CD4-positive, alpha-beta T cell (primary cell): ENCODE measurements at regions not wholly inside any gene's neighbourhood (a gene's known extent, or its start where the extent isn't known, plus 50 kb on each side); places are given as distances from the start of the nearest gene placed in this dataset.

Experiments
- ATAC-seq: fragments of 200-7000 bp; cut with Tn5 transposase; one replicate; pipeline ENCODE4 v1.10.0; 2022; ENCODE audit warnings: mild to moderate bottlenecking; ENCODE audit not compliant: poor library complexity
- CTCF ChIA-PET: fragments of 350-600 bp; sonication (Branson Sonifier 250); formaldehyde crosslinking; loops from one replicate; lab custom pipeline; 2021; ENCODE audit warnings: antibody characterized with exemption, inconsistent platforms; lab: Charles Lee
- POLR2A ChIA-PET: fragments of 350-600 bp; sonication (Branson Sonifier 250); formaldehyde crosslinking; loops from one replicate; lab custom pipeline; 2021; ENCODE audit warnings: antibody characterized with exemption, inconsistent platforms; lab: Charles Lee
- DNase-seq, 14 experiments: peaks; one replicate each; pipeline ENCODE4 v3.0.0-alpha.2; 2013 to 2020; ENCODE audit warnings: mixed read lengths in 2 of 14
- H3K27ac ChIP-seq, 2 donors: one replicate each; pipeline versions ENCODE4 v1.5.1 to v1.7.0; 2013; ENCODE audit warnings: low read length in 2 of 2, low read depth in 1 of 2, mild to moderate bottlenecking in 1 of 2
- H3K27me3 ChIP-seq, 2 experiments: 1 replicate in 1 of 2; 2 replicates in 1 of 2; pipeline versions ENCODE4 v1.6.1 to v1.7.0; 2013; ENCODE audit warnings: low read length in 2 of 2, control low read depth in 1 of 2, mild to moderate bottlenecking in 1 of 2, moderate library complexity in 1 of 2; ENCODE audit not compliant: insufficient read depth in 2 of 2, control insufficient read depth in 1 of 2
- H3K36me3 ChIP-seq: one replicate; pipeline ENCODE4 v1.6.1; 2013; ENCODE audit warnings: low read length, control low read depth; ENCODE audit not compliant: insufficient read depth
- H3K4me1 ChIP-seq: one replicate; pipeline ENCODE4 v1.6.1; 2013; ENCODE audit warnings: low read length, control low read depth; ENCODE audit not compliant: insufficient read depth
- H3K4me3 ChIP-seq: one replicate; pipeline ENCODE4 v1.5.1; 2013; ENCODE audit warnings: mild to moderate bottlenecking, low read length, moderate library complexity
- H3K9me3 ChIP-seq, 2 experiments: 1 replicate in 1 of 2; 2 replicates in 1 of 2; pipeline versions ENCODE4 v1.6.1 to v1.7.0; 2013; ENCODE audit warnings: low read length in 2 of 2, mild to moderate bottlenecking in 2 of 2, control low read depth in 1 of 2, moderate library complexity in 1 of 2; ENCODE audit not compliant: control insufficient read depth in 1 of 2, insufficient read depth in 1 of 2
- H3K27ac Mint-ChIP-seq: one replicate; pipeline ENCODE4 v1.8.0; 2020; ENCODE audit warnings: mixed read lengths
- H3K27me3 Mint-ChIP-seq: one replicate; pipeline ENCODE4 v1.8.0; 2021; ENCODE audit warnings: mixed read lengths
- H3K36me3 Mint-ChIP-seq: one replicate; pipeline ENCODE4 v1.8.0; 2021; ENCODE audit warnings: low read depth, mixed read lengths
- H3K4me1 Mint-ChIP-seq: one replicate; pipeline ENCODE4 v1.8.0; 2021; ENCODE audit warnings: low read depth, mixed read lengths
- H3K4me3 Mint-ChIP-seq: one replicate; pipeline ENCODE4 v1.8.0; 2020; ENCODE audit warnings: mild to moderate bottlenecking, mixed read lengths
- H3K9me3 Mint-ChIP-seq: one replicate; pipeline ENCODE4 v1.8.0; 2020; ENCODE audit warnings: mixed read lengths
- CTCF ChIP-seq: fragments of 200-600 bp; IDR thresholded peaks from one replicate; pipeline ENCODE4 v1.8.0; 2022; ENCODE audit warnings: antibody characterized with exemption, mild to moderate bottlenecking
- intact Hi-C, 2 experiments: fragments of 100-400 bp; cut with DNase I in 1 of 2; cut with micrococcal nuclease in 1 of 2; formaldehyde crosslinking; loops; one replicate each; pipeline versions ENCODE4 v1.15.1 to v1.9.0; 2023 to 2025; cut with DNase I, micrococcal nuclease

DNA sequence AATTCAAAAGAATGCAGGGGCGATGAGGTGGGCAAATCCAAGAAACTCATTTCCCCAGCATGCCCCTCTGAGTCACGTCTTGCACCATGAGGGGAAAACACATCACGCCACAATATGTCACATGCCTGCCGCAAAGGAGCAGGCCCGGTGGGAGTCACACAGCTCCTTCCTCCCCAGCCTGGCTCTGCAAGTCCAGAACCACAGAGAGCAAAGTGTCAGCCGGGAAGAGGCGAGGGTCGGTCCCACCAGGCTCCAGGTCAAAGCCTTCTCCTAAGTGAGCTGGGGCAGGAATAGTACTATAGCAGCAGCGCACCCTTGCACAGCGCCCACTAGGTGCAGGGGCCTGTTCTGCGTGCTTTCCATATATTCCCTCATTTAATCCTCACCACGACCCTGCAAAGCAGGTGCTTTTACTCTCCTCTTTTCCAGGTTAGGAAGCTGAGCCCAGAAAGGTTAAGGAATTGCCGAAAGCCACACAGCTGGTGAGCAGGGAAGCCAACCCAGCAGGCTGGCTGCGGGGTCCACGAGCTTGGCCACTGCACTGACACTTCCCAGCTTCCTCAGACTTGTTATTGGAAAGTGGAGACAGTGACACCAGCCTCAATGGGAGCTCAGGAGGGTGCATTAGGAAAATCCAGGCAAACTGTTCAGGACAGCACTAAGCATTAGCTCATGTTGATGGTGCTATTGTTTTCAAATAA lies 94.0 kb upstream of the ZMIZ1 start:
- Mint-ChIP-seq H3K27ac (peak overlapping the region; percentile 73), H3K36me3 (no peaks in the 10 kb centered on the region), H3K27me3 (no peaks in the 10 kb centered on the region), H3K9me3 (no peaks in the 10 kb centered on the region), H3K4me1 (peaks cover 15% of the 10 kb centered on the region), H3K4me3 (peak overlapping the region; percentile 96)
- Histone ChIP-seq H3K9me3 (no peaks in the 10 kb centered on the region), H3K27ac (no peak overlapping the region), H3K27me3 (no peaks in the 10 kb centered on the region), H3K4me1 (peaks cover 19% of the 10 kb centered on the region), H3K36me3 (no peaks in the 10 kb centered on the region), H3K4me3 (peak overlapping the region; percentile 56)
- intact Hi-C loops: loop anchor here (5.0 to 10.0 kb wide), 3 partner anchors 93 to 670 kb away; partner anchors contain the start of genes PPIF (in 1 of the 2) and ZMIZ1 (in 1 of the 2)
- DNase-seq: peak in 11 of 14 experiments; percentile 5 to 83 (median 41)
- ATAC-seq: peak; percentile 43
- TF ChIP-seq CTCF: peak; percentile 67
- CTCF ChIA-PET: no interaction called here
- POLR2A ChIA-PET: interaction anchor here (0.6 to 2.2 kb wide), 5 partner anchors 30 to 92 kb away, joined by 3 to 7 read pairs (median 4); no protein-coding TSS in a partner anchor

DNA sequence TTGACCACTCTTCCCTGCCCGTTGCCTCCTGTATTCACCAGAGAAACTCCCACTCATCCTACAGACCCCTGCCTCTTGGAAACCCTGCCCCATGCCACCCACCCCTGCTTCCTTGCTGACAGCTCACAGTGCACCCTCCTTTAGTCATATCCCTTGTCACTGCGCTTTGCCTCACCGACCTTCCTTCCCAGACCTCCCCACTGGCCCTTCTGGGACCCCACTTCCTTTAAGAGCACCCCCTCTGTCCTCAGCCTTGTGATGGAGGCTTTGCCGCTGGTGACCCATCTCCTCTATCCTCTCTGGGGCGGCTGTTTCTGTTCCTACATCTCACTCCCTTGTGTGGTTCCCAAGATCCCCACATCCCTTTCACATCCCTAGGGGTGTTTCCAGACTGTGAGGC lies 92.8 kb upstream of the ZMIZ1 start:
- peaks cover 19% of the 10 kb centered on the region for H3K4me1 ChIP-seq
- ATAC-seq: no peak
- H3K4me3 ChIP-seq: no peak overlapping the region
- DNase-seq: no peak
- no peak for TF ChIP-seq CTCF
- peaks cover 19% of the 10 kb centered on the region for H3K4me1 Mint-ChIP-seq
- no peaks in the 10 kb centered on the region for H3K9me3 Mint-ChIP-seq
- intact Hi-C loops: loop anchor here in 1 of 2 experiments (2.0 to 10.0 kb wide), 3 partner anchors 69 to 671 kb away; partner anchors contain the start of gene PPIF
- ChIA-PET CTCF (no interaction called here), POLR2A (no interaction called here)
- no peaks in the 10 kb centered on the region for H3K27me3 ChIP-seq
- no peaks in the 10 kb centered on the region for H3K27me3 Mint-ChIP-seq
- peak overlapping the region; percentile 96 for H3K4me3 Mint-ChIP-seq
- H3K27ac Mint-ChIP-seq: no peak overlapping the region
- no peaks in the 10 kb centered on the region for H3K36me3 ChIP-seq
- H3K27ac ChIP-seq: no peak overlapping the region
- no peaks in the 10 kb centered on the region for H3K9me3 ChIP-seq
- H3K36me3 Mint-ChIP-seq: no peaks in the 10 kb centered on the region

GRCh38 chr10:78976825-78977755 lies 91.7 kb upstream of the ZMIZ1 start:
- no peak overlapping the region for H3K27ac ChIP-seq
- peaks cover 27% of the 10 kb centered on the region for H3K4me1 ChIP-seq
- no peaks in the 10 kb centered on the region for H3K36me3 ChIP-seq
- DNase-seq (no peak), ATAC-seq (no peak)
- no peaks in the 10 kb centered on the region for H3K27me3 Mint-ChIP-seq
- CTCF ChIA-PET: no interaction called here
- no peaks in the 10 kb centered on the region for H3K9me3 Mint-ChIP-seq
- POLR2A ChIA-PET: no interaction called here
- H3K9me3 ChIP-seq: no peaks in the 10 kb centered on the region
- H3K4me1 Mint-ChIP-seq: peaks cover 28% of the 10 kb centered on the region
- no peak overlapping the region for H3K27ac Mint-ChIP-seq
- no peaks in the 10 kb centered on the region for H3K36me3 Mint-ChIP-seq
- no peak for TF ChIP-seq CTCF
- no peak overlapping the region for H3K4me3 ChIP-seq
- H3K27me3 ChIP-seq: no peaks in the 10 kb centered on the region
- H3K4me3 Mint-ChIP-seq: peak overlapping the region; percentile 52
- intact Hi-C loops: loop anchor here in 1 of 2 experiments (2.0 to 10.0 kb wide), 3 partner anchors 68 to 672 kb away; partner anchors contain the start of gene PPIF
